GM23338 (cell line): ENCODE measurements at regions not wholly inside any gene's neighbourhood (a gene's known extent, or its start where the extent isn't known, plus 50 kb on each side); places are given as distances from the start of the nearest gene placed in this dataset.

Experiments
- ATAC-seq: fragments of 200-7000 bp; cut with Tn5 transposase; 3 replicates; pipeline ENCODE4 v1.9.1; 2020
- DNase-seq: peaks from one replicate; pipeline ENCODE4 v3.0.0-alpha.2; 2015; ENCODE audit warnings: low spot score
- H2AFZ ChIP-seq: fragments of 200-600 bp; sonication (generic); 2 replicates; pipeline ENCODE4 v1.8.0; 2016; ENCODE audit warnings: antibody characterized with exemption, mild to moderate bottlenecking, moderate library complexity
- H3F3A ChIP-seq: fragments of 200-600 bp; sonication (generic); replicated peaks from 2 replicates; pipeline ENCODE4 v1.8.0; 2017; ENCODE audit warnings: antibody characterized with exemption, mixed run types, low read depth
- H3K27ac ChIP-seq: fragments of 200-600 bp; sonication (generic); 2 replicates; pipeline ENCODE4 v1.6.1; 2016; ENCODE audit warnings: low read depth
- H3K27me3 ChIP-seq: fragments of 200-600 bp; sonication (generic); 2 replicates; pipeline ENCODE4 v1.8.0; 2016; ENCODE audit warnings: mild to moderate bottlenecking, mixed run types, moderate library complexity; ENCODE audit not compliant: insufficient read depth
- H3K36me3 ChIP-seq: fragments of 200-600 bp; sonication (generic); 2 replicates; pipeline ENCODE4 v1.8.0; 2016; ENCODE audit warnings: mild to moderate bottlenecking; ENCODE audit not compliant: insufficient read depth
- H3K4me1 ChIP-seq: fragments of 200-600 bp; sonication (generic); 2 replicates; pipeline ENCODE4 v1.8.0; 2016; ENCODE audit warnings: mild to moderate bottlenecking, moderate library complexity; ENCODE audit not compliant: insufficient read depth
- H3K4me2 ChIP-seq: fragments of 200-600 bp; sonication (generic); 2 replicates; pipeline ENCODE4 v1.7.1; 2017; ENCODE audit warnings: mixed run types
- H3K4me3 ChIP-seq: fragments of 200-600 bp; sonication (generic); 2 replicates; pipeline ENCODE4 v1.6.1; 2016; ENCODE audit warnings: mixed run types
- H3K79me2 ChIP-seq: fragments of 200-600 bp; sonication (generic); replicated peaks from 2 replicates; pipeline ENCODE4 v1.8.0; 2017; ENCODE audit warnings: mild to moderate bottlenecking; ENCODE audit not compliant: insufficient read depth
- H3K9me2 ChIP-seq: fragments of 200-600 bp; sonication (generic); 2 replicates; pipeline ENCODE4 v1.8.0; 2017; ENCODE audit not compliant: insufficient read depth
- H4K20me1 ChIP-seq: fragments of 200-600 bp; sonication (generic); replicated peaks from 2 replicates; pipeline ENCODE4 v1.8.0; 2017; ENCODE audit warnings: mild to moderate bottlenecking; ENCODE audit not compliant: insufficient read depth
- H3K27ac Mint-ChIP-seq: 2 replicates; pipeline ENCODE4 v1.8.0; 2020; ENCODE audit warnings: inconsistent platforms, mild to moderate bottlenecking, moderate library complexity, mixed read lengths
- H3K27me3 Mint-ChIP-seq: 3 replicates; pipeline ENCODE4 v1.8.0; 2022; ENCODE audit warnings: low read depth, mild to moderate bottlenecking, moderate library complexity, mixed read lengths, inconsistent platforms; ENCODE audit not compliant: insufficient read depth, poor library complexity
- H3K36me3 Mint-ChIP-seq: 3 replicates; pipeline ENCODE4 v1.8.0; 2021; ENCODE audit warnings: low read depth, mild to moderate bottlenecking, inconsistent platforms, moderate library complexity, mixed read lengths
- H3K4me1 Mint-ChIP-seq: 3 replicates; pipeline ENCODE4 v1.8.0; 2020; ENCODE audit warnings: mild to moderate bottlenecking, inconsistent platforms, mixed read lengths
- H3K4me3 Mint-ChIP-seq: 3 replicates; pipeline ENCODE4 v1.8.0; 2021; ENCODE audit warnings: moderate library complexity, mild to moderate bottlenecking, inconsistent platforms, mixed read lengths
- H3K9me3 Mint-ChIP-seq: 3 replicates; pipeline ENCODE4 v1.8.0; 2020; ENCODE audit warnings: moderate library complexity, mild to moderate bottlenecking, inconsistent platforms, mixed read lengths
- EZH2phosphoT487 ChIP-seq: fragments of 200-600 bp; sonication (generic); IDR thresholded peaks from one replicate; pipeline ENCODE4 v1.8.1; 2018; ENCODE audit warnings: antibody characterized with exemption; ENCODE audit not compliant: unreplicated experiment
- JUNB ChIP-seq: IDR thresholded peaks from one replicate; pipeline ENCODE4 v1.6.1; 2016; ENCODE audit warnings: antibody characterized with exemption; ENCODE audit not compliant: unreplicated experiment
- NANOG ChIP-seq: IDR thresholded peaks from 2 replicates; pipeline ENCODE4 v1.6.1; 2016; ENCODE audit warnings: antibody characterized with exemption, borderline replicate concordance
- POLR2AphosphoS5 ChIP-seq: IDR thresholded peaks from 2 replicates; pipeline ENCODE4 v1.6.1; 2016; ENCODE audit warnings: antibody characterized with exemption, low read depth
- ZNF114 ChIP-seq: fragments of 250-450 bp; sonication (Bioruptor Pico); IDR thresholded peaks from 2 replicates; pipeline ENCODE4 v1.5.0; 2020; ENCODE audit warnings: mild to moderate bottlenecking, moderate library complexity
- TF ChIP-seq, protein P1 (sequence below), 2 experiments: fragments of 200-600 bp in 1 of 2; sonication (generic) in 1 of 2; conservative IDR thresholded peaks; 2 replicates each; pipeline versions ENCODE4 v1.5.1 to v1.6.1; 2016 to 2017; ENCODE audit warnings: antibody characterized with exemption in 2 of 2, low read depth in 2 of 2, mild to moderate bottlenecking in 2 of 2, moderate library complexity in 1 of 2
- TF ChIP-seq, protein P2 (sequence below): IDR thresholded peaks from one replicate; pipeline ENCODE4 v1.6.1; 2018; ENCODE audit warnings: antibody characterized with exemption; ENCODE audit not compliant: unreplicated experiment
- TF ChIP-seq, protein P3 (sequence below): IDR thresholded peaks from 2 replicates; pipeline ENCODE4 v1.6.1; 2016; ENCODE audit warnings: antibody characterized with exemption

DNA sequence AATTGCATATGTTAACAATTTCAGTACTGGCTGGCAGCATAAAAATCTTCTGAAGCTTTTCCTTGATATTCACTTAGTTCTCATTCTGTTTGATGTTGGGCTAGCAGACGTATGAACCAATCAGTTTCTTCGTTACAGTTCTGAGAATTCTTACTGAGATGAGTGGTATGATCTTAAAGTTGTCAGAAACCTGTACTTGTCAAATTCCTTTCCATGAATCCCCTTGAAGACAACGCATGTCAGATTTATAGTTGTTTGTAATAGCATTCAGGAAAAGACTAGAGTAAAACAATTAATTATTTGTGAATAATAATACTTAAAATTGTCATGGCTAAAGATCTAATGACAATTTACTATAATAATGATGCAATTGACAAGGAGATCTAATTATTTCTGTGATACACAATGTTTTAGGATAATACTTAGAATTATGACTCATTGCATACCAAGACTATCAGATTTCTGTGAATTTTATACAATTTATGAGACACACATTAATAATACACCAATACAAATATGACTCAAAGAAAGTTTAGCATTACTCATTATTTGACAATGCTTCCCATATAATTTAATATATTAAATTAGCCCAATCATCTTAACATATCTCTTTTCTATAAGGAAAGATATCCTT, 447.2 kb downstream of the RFC3 start:
- H3K36me3 ChIP-seq, result no peaks in the 10 kb centered on the region; the same call in 1 of the 2 replicates
- no peaks in the 10 kb centered on the region for H3K79me2 ChIP-seq
- H3K27ac ChIP-seq, result no peak overlapping the region
- H3K27me3 ChIP-seq, result no peaks in the 10 kb centered on the region
- H3K9me2 ChIP-seq, result 0 out of 2 replicates have a peak, but pooled peaks cover 2% of the 10 kb centered on the region
- Mint-ChIP-seq H3K9me3 (peaks cover 4% of the 10 kb centered on the region; the same call in 1 of the 3 replicates), H3K4me3 (no peak overlapping the region), H3K4me1 (no peaks in the 10 kb centered on the region), H3K27ac (no peak overlapping the region), H3K36me3 (peaks cover 3% of the 10 kb centered on the region; the same call in 1 of the 3 replicates), H3K27me3 (no peaks in the 10 kb centered on the region)
- no peak overlapping the region for H3K4me3 ChIP-seq
- no peak overlapping the region for H3K4me2 ChIP-seq
- H2AFZ ChIP-seq, result no peak overlapping the region
- TF ChIP-seq, protein P1, sequence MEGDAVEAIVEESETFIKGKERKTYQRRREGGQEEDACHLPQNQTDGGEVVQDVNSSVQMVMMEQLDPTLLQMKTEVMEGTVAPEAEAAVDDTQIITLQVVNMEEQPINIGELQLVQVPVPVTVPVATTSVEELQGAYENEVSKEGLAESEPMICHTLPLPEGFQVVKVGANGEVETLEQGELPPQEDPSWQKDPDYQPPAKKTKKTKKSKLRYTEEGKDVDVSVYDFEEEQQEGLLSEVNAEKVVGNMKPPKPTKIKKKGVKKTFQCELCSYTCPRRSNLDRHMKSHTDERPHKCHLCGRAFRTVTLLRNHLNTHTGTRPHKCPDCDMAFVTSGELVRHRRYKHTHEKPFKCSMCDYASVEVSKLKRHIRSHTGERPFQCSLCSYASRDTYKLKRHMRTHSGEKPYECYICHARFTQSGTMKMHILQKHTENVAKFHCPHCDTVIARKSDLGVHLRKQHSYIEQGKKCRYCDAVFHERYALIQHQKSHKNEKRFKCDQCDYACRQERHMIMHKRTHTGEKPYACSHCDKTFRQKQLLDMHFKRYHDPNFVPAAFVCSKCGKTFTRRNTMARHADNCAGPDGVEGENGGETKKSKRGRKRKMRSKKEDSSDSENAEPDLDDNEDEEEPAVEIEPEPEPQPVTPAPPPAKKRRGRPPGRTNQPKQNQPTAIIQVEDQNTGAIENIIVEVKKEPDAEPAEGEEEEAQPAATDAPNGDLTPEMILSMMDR (conservative IDR thresholded peaks at IDR 0.05; ENCODE audit: low read depth in 2 of 2), result no peak
- TF ChIP-seq JUNB, result no peak
- TF ChIP-seq, protein P2, sequence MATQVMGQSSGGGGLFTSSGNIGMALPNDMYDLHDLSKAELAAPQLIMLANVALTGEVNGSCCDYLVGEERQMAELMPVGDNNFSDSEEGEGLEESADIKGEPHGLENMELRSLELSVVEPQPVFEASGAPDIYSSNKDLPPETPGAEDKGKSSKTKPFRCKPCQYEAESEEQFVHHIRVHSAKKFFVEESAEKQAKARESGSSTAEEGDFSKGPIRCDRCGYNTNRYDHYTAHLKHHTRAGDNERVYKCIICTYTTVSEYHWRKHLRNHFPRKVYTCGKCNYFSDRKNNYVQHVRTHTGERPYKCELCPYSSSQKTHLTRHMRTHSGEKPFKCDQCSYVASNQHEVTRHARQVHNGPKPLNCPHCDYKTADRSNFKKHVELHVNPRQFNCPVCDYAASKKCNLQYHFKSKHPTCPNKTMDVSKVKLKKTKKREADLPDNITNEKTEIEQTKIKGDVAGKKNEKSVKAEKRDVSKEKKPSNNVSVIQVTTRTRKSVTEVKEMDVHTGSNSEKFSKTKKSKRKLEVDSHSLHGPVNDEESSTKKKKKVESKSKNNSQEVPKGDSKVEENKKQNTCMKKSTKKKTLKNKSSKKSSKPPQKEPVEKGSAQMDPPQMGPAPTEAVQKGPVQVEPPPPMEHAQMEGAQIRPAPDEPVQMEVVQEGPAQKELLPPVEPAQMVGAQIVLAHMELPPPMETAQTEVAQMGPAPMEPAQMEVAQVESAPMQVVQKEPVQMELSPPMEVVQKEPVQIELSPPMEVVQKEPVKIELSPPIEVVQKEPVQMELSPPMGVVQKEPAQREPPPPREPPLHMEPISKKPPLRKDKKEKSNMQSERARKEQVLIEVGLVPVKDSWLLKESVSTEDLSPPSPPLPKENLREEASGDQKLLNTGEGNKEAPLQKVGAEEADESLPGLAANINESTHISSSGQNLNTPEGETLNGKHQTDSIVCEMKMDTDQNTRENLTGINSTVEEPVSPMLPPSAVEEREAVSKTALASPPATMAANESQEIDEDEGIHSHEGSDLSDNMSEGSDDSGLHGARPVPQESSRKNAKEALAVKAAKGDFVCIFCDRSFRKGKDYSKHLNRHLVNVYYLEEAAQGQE, result no peak
- TF ChIP-seq POLR2AphosphoS5, result no peak
- TF ChIP-seq EZH2phosphoT487, result no peak
- DNase-seq (no peak), ATAC-seq (no peak)
- H3F3A ChIP-seq, result no peaks in the 10 kb centered on the region
- H4K20me1 ChIP-seq, result no peaks in the 10 kb centered on the region
- no peaks in the 10 kb centered on the region for H3K4me1 ChIP-seq

DNA sequence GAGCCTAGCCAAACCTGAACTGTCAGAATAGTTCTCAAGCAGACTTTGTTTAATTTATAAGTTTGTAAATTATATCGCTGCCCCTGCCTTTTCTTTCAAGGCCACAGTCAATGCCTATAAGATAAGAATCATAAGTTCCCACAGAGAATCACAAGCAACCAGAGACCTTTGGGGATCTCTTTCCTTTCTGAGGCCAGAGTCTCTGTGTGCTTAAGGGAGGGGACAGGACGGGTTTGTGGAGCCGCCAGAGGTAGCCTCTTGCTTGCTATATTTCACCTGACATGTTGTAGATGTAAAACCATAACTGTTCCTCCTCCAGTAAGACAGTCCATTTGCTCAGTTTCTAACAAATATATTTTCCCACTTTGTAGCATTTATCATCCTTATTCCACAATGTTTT, 458.8 kb downstream of the RFC3 start:
- H3K9me2 ChIP-seq, result no peaks in the 10 kb centered on the region
- Mint-ChIP-seq H3K4me1 (no peaks in the 10 kb centered on the region), H3K36me3 (no peaks in the 10 kb centered on the region), H3K9me3 (no peaks in the 10 kb centered on the region), H3K4me3 (no peak overlapping the region), H3K27ac (no peak overlapping the region), H3K27me3 (no peaks in the 10 kb centered on the region)
- H3K27me3 ChIP-seq, result no peaks in the 10 kb centered on the region
- no peaks in the 10 kb centered on the region for H3K36me3 ChIP-seq
- no peak overlapping the region for H3K4me2 ChIP-seq
- no peak overlapping the region for H2AFZ ChIP-seq
- H3K4me3 ChIP-seq, result no peak overlapping the region
- no peaks in the 10 kb centered on the region for H3K79me2 ChIP-seq
- TF ChIP-seq, protein P2, result no peak
- TF ChIP-seq, protein P3, sequence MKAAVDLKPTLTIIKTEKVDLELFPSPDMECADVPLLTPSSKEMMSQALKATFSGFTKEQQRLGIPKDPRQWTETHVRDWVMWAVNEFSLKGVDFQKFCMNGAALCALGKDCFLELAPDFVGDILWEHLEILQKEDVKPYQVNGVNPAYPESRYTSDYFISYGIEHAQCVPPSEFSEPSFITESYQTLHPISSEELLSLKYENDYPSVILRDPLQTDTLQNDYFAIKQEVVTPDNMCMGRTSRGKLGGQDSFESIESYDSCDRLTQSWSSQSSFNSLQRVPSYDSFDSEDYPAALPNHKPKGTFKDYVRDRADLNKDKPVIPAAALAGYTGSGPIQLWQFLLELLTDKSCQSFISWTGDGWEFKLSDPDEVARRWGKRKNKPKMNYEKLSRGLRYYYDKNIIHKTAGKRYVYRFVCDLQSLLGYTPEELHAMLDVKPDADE, result no peak
- TF ChIP-seq NANOG (no peak), ZNF114 (no peak)
- H3F3A ChIP-seq, result no peaks in the 10 kb centered on the region
- H4K20me1 ChIP-seq, result no peaks in the 10 kb centered on the region
- ATAC-seq (no peak), DNase-seq (no peak)
- no peak overlapping the region for H3K27ac ChIP-seq
- H3K4me1 ChIP-seq, result no peaks in the 10 kb centered on the region
